ENCODE measurements at regions not wholly inside any gene's neighbourhood (a gene's known extent, or its start where the extent isn't known, plus 50 kb on each side); places are given as distances from the start of the nearest gene placed in this dataset.

DNA sequence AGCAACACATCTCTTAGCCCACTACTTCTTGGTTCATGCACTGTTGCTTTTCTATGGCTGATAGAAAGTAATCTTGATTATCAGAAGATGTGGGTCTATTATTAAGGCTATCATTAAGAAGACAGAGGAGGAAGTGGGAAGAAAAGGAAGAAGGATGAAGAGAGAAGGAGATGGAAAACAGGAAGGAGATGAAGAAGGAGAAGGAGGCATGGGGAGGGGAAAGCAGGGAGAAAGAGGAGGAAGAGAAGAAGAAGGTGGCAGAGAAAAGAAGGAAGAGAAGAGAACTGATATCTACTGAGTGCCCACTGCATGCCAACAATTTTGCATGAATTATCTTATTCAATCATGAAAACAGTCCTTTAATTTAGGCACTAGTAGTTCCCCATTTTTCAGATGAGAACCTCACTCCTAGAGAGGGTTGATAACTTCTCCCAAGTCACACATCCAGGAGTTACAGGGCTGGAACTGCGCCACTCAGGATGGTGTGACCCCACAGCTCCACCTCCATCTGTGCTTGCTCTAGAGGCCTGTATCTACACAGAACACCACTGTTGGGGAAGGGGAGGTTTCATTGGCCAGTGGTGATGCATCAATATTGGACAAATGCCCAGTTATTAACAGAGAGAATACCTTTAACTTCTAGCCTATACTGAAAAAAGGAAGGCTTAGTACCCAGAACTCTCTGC is 147.4 kb downstream of the CXCL12 start:
- H3K4me1 ChIP-seq = peaks cover 4% of the 10 kb centered on the region; the same call in 1 of the 2 replicates

DNA sequence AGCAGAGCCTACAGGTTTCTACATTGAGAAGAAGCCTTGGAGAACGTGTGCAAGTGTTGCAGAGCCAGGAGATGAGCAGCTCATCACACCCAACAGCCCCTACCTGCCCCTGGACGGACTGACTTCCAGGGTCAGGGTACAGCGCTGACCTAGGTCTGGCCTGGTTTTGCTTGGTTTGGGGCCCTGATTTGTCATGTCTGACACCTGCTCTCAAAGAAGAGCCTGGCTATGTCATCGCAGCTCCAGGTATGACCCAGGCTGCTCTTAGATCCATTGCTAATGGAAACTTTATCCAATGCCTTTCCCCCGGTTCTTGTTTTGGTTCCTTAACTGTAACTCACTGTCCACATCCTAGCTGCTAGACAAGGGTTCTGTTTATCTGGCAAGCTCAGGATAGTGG is 149.5 kb downstream of the CXCL12 start:
- peaks cover 2% of the 10 kb centered on the region for H3K27me3 Mint-ChIP-seq (ENCODE audit: insufficient read depth, unreplicated experiment)
- H3K36me3 Mint-ChIP-seq (ENCODE audit: insufficient read depth, unreplicated experiment) = no peaks in the 10 kb centered on the region
- BruUV-seq (replicated peaks) = no TSS peak
- no peak overlapping the region for H3K27ac Mint-ChIP-seq (ENCODE audit: unreplicated experiment)
- Histone ChIP-seq H3K4me3 (ENCODE audit: low read depth, low read length) (no peak overlapping the region), H3K36me3 (ENCODE audit: control insufficient read depth, insufficient read depth, low read length) (no peaks in the 10 kb centered on the region), H3K4me1 (peaks cover 4% of the 10 kb centered on the region; the same call in 1 of the 2 replicates), H3K27me3 (replicated peaks; ENCODE audit: control insufficient read depth, insufficient read depth, low read length) (no peaks in the 10 kb centered on the region), H3K9me3 (no peaks in the 10 kb centered on the region)
- H3K9me3 Mint-ChIP-seq (ENCODE audit: unreplicated experiment) = no peaks in the 10 kb centered on the region
- H3K4me3 Mint-ChIP-seq (ENCODE audit: unreplicated experiment) = no peak overlapping the region
- intact Hi-C loops (cut with micrococcal nuclease; ENCODE audit: unreplicated experiment) = no loop called here
- no peak for DNase-seq
- CTCF ChIA-PET = no interaction called here
- no peaks in the 10 kb centered on the region for H3K4me1 Mint-ChIP-seq (ENCODE audit: low read depth, unreplicated experiment)
- TF ChIP-seq, protein P1, sequence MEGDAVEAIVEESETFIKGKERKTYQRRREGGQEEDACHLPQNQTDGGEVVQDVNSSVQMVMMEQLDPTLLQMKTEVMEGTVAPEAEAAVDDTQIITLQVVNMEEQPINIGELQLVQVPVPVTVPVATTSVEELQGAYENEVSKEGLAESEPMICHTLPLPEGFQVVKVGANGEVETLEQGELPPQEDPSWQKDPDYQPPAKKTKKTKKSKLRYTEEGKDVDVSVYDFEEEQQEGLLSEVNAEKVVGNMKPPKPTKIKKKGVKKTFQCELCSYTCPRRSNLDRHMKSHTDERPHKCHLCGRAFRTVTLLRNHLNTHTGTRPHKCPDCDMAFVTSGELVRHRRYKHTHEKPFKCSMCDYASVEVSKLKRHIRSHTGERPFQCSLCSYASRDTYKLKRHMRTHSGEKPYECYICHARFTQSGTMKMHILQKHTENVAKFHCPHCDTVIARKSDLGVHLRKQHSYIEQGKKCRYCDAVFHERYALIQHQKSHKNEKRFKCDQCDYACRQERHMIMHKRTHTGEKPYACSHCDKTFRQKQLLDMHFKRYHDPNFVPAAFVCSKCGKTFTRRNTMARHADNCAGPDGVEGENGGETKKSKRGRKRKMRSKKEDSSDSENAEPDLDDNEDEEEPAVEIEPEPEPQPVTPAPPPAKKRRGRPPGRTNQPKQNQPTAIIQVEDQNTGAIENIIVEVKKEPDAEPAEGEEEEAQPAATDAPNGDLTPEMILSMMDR (IDR thresholded peaks at IDR 0.05; ENCODE audit: insufficient read depth in 1 of 2, low read depth in 1 of 2, low read length in 1 of 2, severe bottlenecking in 1 of 2, unreplicated experiment in 1 of 2) = no peak
- POLR2A ChIA-PET = no interaction called here

More for the DNA sequence above, 147.4 kb downstream of the CXCL12 start:
- no peak overlapping the region for H3K4me3 Mint-ChIP-seq (ENCODE audit: unreplicated experiment)
- H3K27ac Mint-ChIP-seq (ENCODE audit: unreplicated experiment) = no peak overlapping the region
- ChIA-PET CTCF (no interaction called here), POLR2A (no interaction called here)
- H3K4me1 Mint-ChIP-seq (ENCODE audit: low read depth, unreplicated experiment) = no peaks in the 10 kb centered on the region
- no peaks in the 10 kb centered on the region for H3K9me3 ChIP-seq
- intact Hi-C loops (cut with micrococcal nuclease; ENCODE audit: unreplicated experiment) = no loop called here
- no peak overlapping the region for H3K4me3 ChIP-seq (ENCODE audit: low read depth, low read length)
- no peaks in the 10 kb centered on the region for H3K36me3 ChIP-seq (ENCODE audit: control insufficient read depth, insufficient read depth, low read length)
- peaks cover 2% of the 10 kb centered on the region for H3K9me3 Mint-ChIP-seq (ENCODE audit: unreplicated experiment)
- no peak for DNase-seq
- H3K36me3 Mint-ChIP-seq (ENCODE audit: insufficient read depth, unreplicated experiment) = no peaks in the 10 kb centered on the region
- no peaks in the 10 kb centered on the region for H3K27me3 ChIP-seq (replicated peaks; ENCODE audit: control insufficient read depth, insufficient read depth, low read length)
- TF ChIP-seq, protein P1 (IDR thresholded peaks at IDR 0.05; ENCODE audit: insufficient read depth in 1 of 2, low read depth in 1 of 2, low read length in 1 of 2, severe bottlenecking in 1 of 2, unreplicated experiment in 1 of 2) = no peak
- no TSS peak for BruUV-seq (replicated peaks)
- no peaks in the 10 kb centered on the region for H3K27me3 Mint-ChIP-seq (ENCODE audit: insufficient read depth, unreplicated experiment)

DNA sequence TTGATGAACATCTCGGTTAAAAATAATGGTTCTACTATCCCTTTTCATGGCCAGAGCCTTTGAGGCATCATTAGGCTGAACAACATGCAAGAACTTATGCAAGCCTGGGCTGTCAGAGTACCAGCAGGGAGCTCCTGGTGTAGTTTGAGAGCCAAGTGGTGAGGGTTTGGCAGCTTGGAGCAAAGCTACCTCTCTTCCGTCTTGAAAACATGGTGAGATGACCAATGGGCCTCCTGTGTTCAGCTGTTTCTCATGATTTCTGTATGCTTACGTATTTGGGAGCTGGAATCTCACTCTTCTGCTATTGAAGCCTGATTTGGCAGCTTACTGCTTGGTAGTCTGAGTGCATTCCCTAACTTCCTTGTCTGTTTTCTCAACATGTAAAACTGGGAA is 150.4 kb downstream of the CXCL12 start:
- Histone ChIP-seq H3K4me1 (peaks cover 4% of the 10 kb centered on the region; the same call in 1 of the 2 replicates), H3K4me3 (ENCODE audit: low read depth, low read length) (no peak overlapping the region), H3K36me3 (ENCODE audit: control insufficient read depth, insufficient read depth, low read length) (no peaks in the 10 kb centered on the region), H3K9me3 (no peaks in the 10 kb centered on the region), H3K27me3 (replicated peaks; ENCODE audit: control insufficient read depth, insufficient read depth, low read length) (no peaks in the 10 kb centered on the region)
- POLR2A ChIA-PET = no interaction called here
- Mint-ChIP-seq H3K4me3 (ENCODE audit: unreplicated experiment) (no peak overlapping the region), H3K27me3 (ENCODE audit: insufficient read depth, unreplicated experiment) (peaks cover 3% of the 10 kb centered on the region), H3K9me3 (ENCODE audit: unreplicated experiment) (peaks cover under 1% of the 10 kb centered on the region), H3K36me3 (ENCODE audit: insufficient read depth, unreplicated experiment) (no peaks in the 10 kb centered on the region), H3K27ac (ENCODE audit: unreplicated experiment) (no peak overlapping the region), H3K4me1 (ENCODE audit: low read depth, unreplicated experiment) (no peaks in the 10 kb centered on the region)
- no peak for DNase-seq
- no TSS peak for BruUV-seq (replicated peaks)
- TF ChIP-seq, protein P1 (IDR thresholded peaks at IDR 0.05; ENCODE audit: insufficient read depth in 1 of 2, low read depth in 1 of 2, low read length in 1 of 2, severe bottlenecking in 1 of 2, unreplicated experiment in 1 of 2) = no peak
- intact Hi-C loops (cut with micrococcal nuclease; ENCODE audit: unreplicated experiment) = no loop called here
- CTCF ChIA-PET = no interaction called here
